SK-N-MC (cell line): ENCODE measurements at regions not wholly inside any gene's neighbourhood (a gene's known extent, or its start where the extent isn't known, plus 50 kb on each side); places are given as distances from the start of the nearest gene placed in this dataset.

Experiments used
- EZH2 ChIP-seq: fragments of 200-600 bp; sonication (generic); IDR thresholded peaks from one replicate; pipeline ENCODE4 v1.6.1; 2017; ENCODE audit warnings: antibody characterized with exemption
- POLR2AphosphoS5 ChIP-seq: IDR thresholded peaks from 2 replicates; pipeline ENCODE4 v1.6.1; 2012; ENCODE audit warnings: mild to moderate bottlenecking, low read depth, low read length, borderline replicate concordance

DNA sequence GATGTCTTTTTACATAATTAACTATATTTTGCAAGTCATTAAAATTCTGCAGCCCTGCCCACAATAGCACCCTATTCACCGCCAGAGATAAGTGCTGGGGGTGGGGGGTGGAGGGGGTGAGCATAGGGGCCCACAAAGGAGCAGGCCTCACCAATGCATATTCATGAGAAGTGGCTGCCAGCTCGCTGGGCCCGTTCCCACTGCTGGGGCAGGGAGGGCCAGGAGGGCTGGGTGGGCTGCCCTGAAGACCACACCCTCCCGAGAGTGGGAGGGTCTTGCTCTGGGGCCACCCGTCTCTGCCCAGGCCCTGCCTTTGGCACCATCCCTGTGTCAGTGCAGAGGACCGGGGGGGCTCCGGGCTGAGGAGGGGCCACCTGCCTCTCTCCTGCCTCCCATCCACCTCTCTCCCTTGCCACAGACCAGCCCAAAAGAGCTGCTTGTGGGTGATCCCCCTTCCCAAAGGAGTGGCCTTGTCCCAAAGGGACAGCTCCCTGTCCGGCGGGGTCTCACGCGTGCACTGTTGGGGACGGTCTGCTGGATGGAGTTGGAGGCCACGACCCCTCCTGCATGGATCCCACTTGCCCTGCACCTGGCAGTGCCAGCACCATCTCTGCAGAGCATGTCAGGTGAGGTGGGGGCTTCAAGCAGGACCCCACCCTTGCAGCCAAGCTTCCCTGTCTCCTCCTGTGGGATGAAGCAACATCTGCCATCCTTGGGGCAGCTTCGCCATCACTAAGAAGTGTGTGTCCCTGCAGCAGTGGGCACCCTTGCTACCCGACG, 138.8 kb upstream of the GPC1 start:
- TF ChIP-seq POLR2AphosphoS5: no peak
- TF ChIP-seq EZH2: no peak
